ENCODE measurements at regions not wholly inside any gene's neighbourhood (a gene's known extent, or its start where the extent isn't known, plus 50 kb on each side); places are given as distances from the start of the nearest gene placed in this dataset.

DNA sequence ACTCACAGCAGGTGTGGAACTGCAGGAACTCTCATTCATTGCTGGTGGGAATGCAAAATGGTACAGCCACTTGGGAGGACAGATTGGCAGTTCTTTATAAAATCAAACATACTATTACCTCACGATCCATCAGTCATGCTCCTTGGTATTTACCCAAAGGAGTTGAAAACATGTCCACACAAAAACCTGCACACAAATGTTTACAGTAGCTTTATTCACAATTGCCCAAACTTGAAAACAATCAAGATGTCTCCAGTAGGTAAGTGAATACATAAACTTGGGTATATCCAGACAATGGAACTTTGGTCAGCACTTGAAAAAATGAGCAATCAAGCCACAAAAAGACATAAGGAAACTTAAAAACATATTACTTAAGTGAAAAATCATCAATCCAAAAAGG is 215.5 kb downstream of the IRX1 start:
- TF ChIP-seq CTCF (IDR thresholded peaks at IDR 0.05) (no peak), POLR2A (IDR thresholded peaks at IDR 0.05) (no peak)
